Smooth muscle cell (in vitro differentiated cells): ENCODE measurements at regions not wholly inside any gene's neighbourhood (a gene's known extent, or its start where the extent isn't known, plus 50 kb on each side); places are given as distances from the start of the nearest gene placed in this dataset.

Source experiments
- DNase-seq: peaks from one replicate; lab custom pipeline; 2025; ENCODE audit not compliant: unreplicated experiment; lab: John Stamatoyannopoulos, UW
- H2AFZ ChIP-seq: fragments of 200-600 bp; sonication (generic); 2 replicates; pipeline ENCODE4 v1.6.0; 2016; ENCODE audit warnings: antibody characterized with exemption, low read depth, mild to moderate bottlenecking
- H3F3A ChIP-seq: fragments of 200-600 bp; sonication (generic); 2 replicates; pipeline ENCODE4 v1.6.0; 2017; ENCODE audit warnings: antibody characterized with exemption, low read depth
- H3K27ac ChIP-seq: fragments of 200-600 bp; sonication (generic); 2 replicates; pipeline ENCODE4 v1.5.1; 2016; ENCODE audit warnings: low read depth, mild to moderate bottlenecking
- H3K27me3 ChIP-seq: fragments of 200-600 bp; sonication (generic); 2 replicates; pipeline ENCODE4 v1.6.1; 2016; ENCODE audit warnings: low read depth, mild to moderate bottlenecking
- H3K36me3 ChIP-seq: fragments of 200-600 bp; sonication (generic); 2 replicates; pipeline ENCODE4 v1.5.1; 2016; ENCODE audit warnings: low read depth
- H3K4me1 ChIP-seq: fragments of 200-600 bp; sonication (generic); 2 replicates; pipeline ENCODE4 v1.5.1; 2016; ENCODE audit warnings: low read depth
- H3K4me2 ChIP-seq: fragments of 200-600 bp; sonication (generic); 2 replicates; pipeline ENCODE4 v1.6.0; 2016; ENCODE audit warnings: mild to moderate bottlenecking
- H3K4me3 ChIP-seq: fragments of 200-600 bp; sonication (generic); 2 replicates; pipeline ENCODE4 v1.5.1; 2016; ENCODE audit warnings: mild to moderate bottlenecking
- H3K79me2 ChIP-seq: fragments of 200-600 bp; sonication (generic); 2 replicates; pipeline ENCODE4 v1.6.0; 2016; ENCODE audit warnings: low read depth, mild to moderate bottlenecking
- H3K9ac ChIP-seq: fragments of 200-600 bp; sonication (generic); 2 replicates; pipeline ENCODE4 v1.6.0; 2016; ENCODE audit warnings: low read depth
- H3K9me3 ChIP-seq: fragments of 200-600 bp; sonication (generic); replicated peaks from 2 replicates; pipeline ENCODE4 v1.5.1; 2016; ENCODE audit warnings: low read depth
- H4K20me1 ChIP-seq: fragments of 200-600 bp; sonication (generic); 2 replicates; pipeline ENCODE4 v1.6.0; 2016; ENCODE audit warnings: low read depth
- CTCF ChIP-seq: fragments of 200-600 bp; sonication (generic); IDR thresholded peaks from 2 replicates; pipeline ENCODE4 v1.5.1; 2017; ENCODE audit warnings: borderline replicate concordance, mild to moderate bottlenecking, antibody characterized with exemption; ENCODE audit not compliant: insufficient read depth, poor library complexity, severe bottlenecking
- WGBS: methylation state at CpG from one replicate; pipeline ENCODE4 v1.1.7; 2016; ENCODE audit warnings: low lambda C conversion rate; 5-methylcytosine and 5-hydroxymethylcytosine counted together

- WGBS = 83% methylated on average over 5 of the region's 5 CpGs
- H3K9ac ChIP-seq = no peak overlapping the region
- no peak overlapping the region for H3K4me2 ChIP-seq
- DNase-seq = no peak
- H3K4me1 ChIP-seq = no peaks in the 10 kb centered on the region
- TF ChIP-seq CTCF = no peak
- H3K4me3 ChIP-seq = no peak overlapping the region
- H3K27me3 ChIP-seq = peaks cover 17% of the 10 kb centered on the region
- H3K9me3 ChIP-seq = no peaks in the 10 kb centered on the region
- no peak overlapping the region for H2AFZ ChIP-seq
- H3F3A ChIP-seq = no peaks in the 10 kb centered on the region
- H3K79me2 ChIP-seq = no peaks in the 10 kb centered on the region
- no peaks in the 10 kb centered on the region for H4K20me1 ChIP-seq
- H3K36me3 ChIP-seq = no peaks in the 10 kb centered on the region
- no peak overlapping the region for H3K27ac ChIP-seq
Observed at GRCh38 chr2:7118606-7119131, 201.5 kb downstream of the RNF144A start.

GRCh38 chr2:7119132-7119835, 202.1 kb downstream of the RNF144A start:
- H3K36me3 ChIP-seq = no peaks in the 10 kb centered on the region
- peak; percentile 62 for TF ChIP-seq CTCF
- H3K4me1 ChIP-seq = no peaks in the 10 kb centered on the region
- 57% methylated on average over 8 of the region's 8 CpGs for WGBS
- no peak overlapping the region for H3K4me2 ChIP-seq
- DNase-seq = no peak
- peaks cover 17% of the 10 kb centered on the region for H3K27me3 ChIP-seq
- H3K9me3 ChIP-seq = no peaks in the 10 kb centered on the region
- no peak overlapping the region for H2AFZ ChIP-seq
- no peaks in the 10 kb centered on the region for H3F3A ChIP-seq
- H3K4me3 ChIP-seq = no peak overlapping the region
- no peaks in the 10 kb centered on the region for H4K20me1 ChIP-seq
- H3K79me2 ChIP-seq = no peaks in the 10 kb centered on the region
- H3K27ac ChIP-seq = no peak overlapping the region
- no peak overlapping the region for H3K9ac ChIP-seq

GRCh38 chr2:7121851-7122250, 204.6 kb downstream of the RNF144A start:
- Histone ChIP-seq H3K4me2 (no peak overlapping the region), H3K79me2 (no peaks in the 10 kb centered on the region), H4K20me1 (no peaks in the 10 kb centered on the region), H3K4me1 (no peaks in the 10 kb centered on the region), H3F3A (no peaks in the 10 kb centered on the region), H3K27ac (no peak overlapping the region), H3K9me3 (no peaks in the 10 kb centered on the region), H3K4me3 (no peak overlapping the region), H3K27me3 (peaks cover 9% of the 10 kb centered on the region), H3K9ac (no peak overlapping the region), H2AFZ (no peak overlapping the region), H3K36me3 (no peaks in the 10 kb centered on the region)
- DNase-seq = no peak
- TF ChIP-seq CTCF = no peak
- 95% methylated on average over 5 of the region's 5 CpGs for WGBS

GRCh38 chr2:7127156-7127555, 209.9 kb downstream of the RNF144A start:
- Histone ChIP-seq H3K27me3 (peaks cover 9% of the 10 kb centered on the region), H2AFZ (no peak overlapping the region), H3K9ac (no peak overlapping the region), H3K4me2 (no peak overlapping the region), H3K27ac (no peak overlapping the region), H4K20me1 (no peaks in the 10 kb centered on the region), H3F3A (no peaks in the 10 kb centered on the region), H3K36me3 (no peaks in the 10 kb centered on the region), H3K79me2 (no peaks in the 10 kb centered on the region), H3K4me3 (no peak overlapping the region), H3K4me1 (no peaks in the 10 kb centered on the region), H3K9me3 (no peaks in the 10 kb centered on the region)
- WGBS = 95% methylated on average over 2 of the region's 2 CpGs
- no peak for DNase-seq
- no peak for TF ChIP-seq CTCF
